ENCODE measurements at regions not wholly inside any gene's neighbourhood (a gene's known extent, or its start where the extent isn't known, plus 50 kb on each side); places are given as distances from the start of the nearest gene placed in this dataset.
A peak's percentile ranks its signal among the peaks of the same experiment; 100 is the strongest.
"Not testable (repeated sequence)": the region's sequence is repeated elsewhere in the genome, so short reads cannot be mapped to it uniquely, and the experiment has no call there.

DNA sequence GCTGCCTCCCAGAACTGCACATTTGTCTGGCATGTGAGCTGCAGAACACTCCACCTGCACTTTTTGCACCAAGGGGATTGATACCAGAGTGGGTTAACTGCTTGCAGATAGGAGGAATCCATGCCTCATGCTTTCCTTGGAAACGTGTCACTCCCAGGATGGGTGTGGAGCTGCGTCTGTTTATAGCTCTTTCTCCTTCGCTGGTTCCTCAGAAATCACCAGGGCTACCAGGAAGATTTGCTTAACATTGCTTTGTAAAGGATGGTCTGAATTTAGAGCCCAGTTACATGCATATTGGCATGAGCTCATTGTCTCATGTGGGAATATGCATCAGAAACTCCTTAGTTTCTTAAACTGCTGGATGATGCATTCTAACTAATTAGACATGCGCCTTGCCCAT is 234.6 kb downstream of the GADD45G start:
- no peak for DNase-seq (ENCODE audit: low spot score)

DNA sequence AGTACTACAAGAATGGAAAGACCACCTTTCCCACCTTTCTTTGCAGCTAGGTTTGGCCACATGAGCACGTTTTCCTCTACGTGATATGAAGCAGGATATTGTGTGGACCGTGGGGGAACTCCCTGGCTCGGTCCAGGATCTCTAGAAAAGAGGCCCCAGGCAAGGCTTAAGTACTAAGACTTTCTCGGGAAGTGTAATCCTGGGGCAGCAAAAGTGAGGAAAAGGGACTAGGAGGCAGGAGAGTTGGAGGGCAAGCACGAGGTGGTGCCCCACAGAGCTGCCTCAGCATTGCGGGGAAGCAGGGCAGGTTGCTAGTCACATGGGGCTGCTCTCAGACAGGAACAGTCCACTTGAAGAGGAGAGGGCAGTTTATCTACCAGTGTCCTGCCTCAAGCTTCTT is 235.1 kb downstream of the GADD45G start:
- DNase-seq (ENCODE audit: low spot score): no peak

DNA sequence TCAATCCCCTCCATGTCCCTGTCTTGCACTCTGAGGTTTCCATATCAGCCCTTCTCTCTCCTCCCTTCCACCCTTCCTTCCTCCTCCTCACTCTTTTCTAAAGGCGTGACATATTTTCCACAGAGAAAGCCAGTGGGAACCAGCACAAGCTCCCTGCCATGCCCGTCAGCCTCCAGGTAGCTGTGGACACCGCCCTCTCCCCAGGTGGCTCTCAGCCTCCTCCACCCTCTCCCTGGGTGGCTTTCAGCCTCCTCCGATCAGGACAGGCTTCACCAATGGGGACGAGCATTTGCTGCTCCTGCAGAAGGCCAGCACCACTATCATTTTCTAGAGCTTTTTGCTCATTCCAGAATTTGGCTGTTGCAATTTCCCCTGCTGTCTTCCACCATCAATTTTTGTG is 236.6 kb downstream of the GADD45G start:
- no peak for DNase-seq (ENCODE audit: low spot score)

DNA sequence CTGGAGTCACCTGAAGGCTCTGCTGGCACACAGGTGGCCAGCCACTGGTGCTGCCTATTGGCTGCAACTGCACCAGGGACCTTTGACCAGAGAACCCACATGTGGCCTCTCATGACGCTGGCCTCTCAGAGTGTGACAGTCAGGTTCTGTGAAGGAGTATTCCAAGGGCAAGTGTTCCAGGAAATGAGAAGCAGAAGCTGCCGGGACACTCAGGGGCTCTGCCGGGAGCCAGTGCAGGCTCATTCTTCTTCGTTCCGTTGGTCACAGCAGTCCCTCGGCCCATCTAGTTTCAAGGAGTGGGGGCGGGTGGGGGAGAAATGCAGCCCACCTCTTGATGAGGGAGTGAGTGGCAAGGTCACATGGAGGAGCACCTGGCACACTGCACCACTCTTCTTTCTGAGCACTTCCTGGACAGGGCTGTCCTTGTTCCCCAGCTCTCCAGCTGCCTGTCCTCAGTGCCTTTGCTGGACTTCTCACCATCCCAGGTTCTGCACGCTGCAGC is 237.5 kb downstream of the GADD45G start:
- no peak for DNase-seq (ENCODE audit: low spot score)

DNA sequence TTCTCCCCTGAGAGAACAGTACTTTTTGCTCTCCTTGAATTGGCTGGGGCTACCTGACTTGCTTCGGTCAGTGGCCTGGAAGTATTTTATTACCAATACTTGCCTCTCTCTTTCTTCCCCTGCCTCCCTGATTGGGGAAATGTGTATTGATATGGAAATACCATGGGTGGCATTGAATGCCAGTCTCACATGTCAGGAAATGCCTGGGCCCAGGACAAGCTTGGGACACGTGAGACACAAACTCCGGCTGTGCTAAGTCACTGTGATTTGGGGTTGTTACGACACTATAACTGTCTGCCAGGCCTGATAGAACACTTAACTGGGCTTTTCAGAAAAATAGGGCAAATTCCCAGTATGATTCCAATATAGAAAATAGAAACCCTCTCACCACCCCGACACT is 238.3 kb downstream of the GADD45G start:
- no peak for DNase-seq (ENCODE audit: low spot score)

DNA sequence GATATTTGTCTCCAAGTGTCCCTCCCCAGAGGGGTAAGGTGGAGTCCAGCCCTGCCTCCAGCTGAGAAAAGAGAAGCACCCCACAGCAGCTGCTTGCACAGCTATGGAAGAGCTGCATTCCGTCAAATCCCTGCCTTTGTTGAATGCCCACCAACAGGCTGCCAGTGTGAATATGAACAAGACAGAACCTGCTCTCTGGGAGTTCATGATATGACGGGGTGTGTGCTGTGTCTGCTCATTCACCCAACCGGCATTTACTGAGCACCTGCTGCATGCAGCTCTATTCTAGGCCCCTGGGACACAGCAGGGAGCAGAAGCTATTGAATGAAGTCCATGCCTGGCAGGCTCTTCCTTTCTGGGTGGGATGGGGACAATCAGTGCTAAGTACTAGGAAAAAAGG is 238.8 kb downstream of the GADD45G start:
- no peak for DNase-seq (ENCODE audit: low spot score)

DNA sequence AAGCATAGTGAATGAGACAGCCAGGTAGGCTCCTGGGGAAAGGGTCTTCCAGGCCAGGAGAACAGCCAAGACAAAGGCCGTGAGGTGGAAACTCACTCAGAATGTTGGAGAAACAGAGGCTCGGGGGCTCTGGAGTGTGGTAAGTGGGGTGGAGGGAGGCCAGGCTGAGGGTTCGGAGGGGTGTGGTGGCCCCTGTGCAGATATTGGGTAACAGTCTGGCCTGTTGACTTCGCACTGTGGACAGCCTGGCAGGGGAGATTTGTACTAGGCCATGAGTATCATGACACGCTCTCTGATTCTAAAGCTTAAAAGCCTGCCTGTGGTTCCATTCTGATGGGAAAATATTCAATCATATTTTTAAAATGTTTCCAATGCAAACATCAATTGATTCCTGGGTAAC is 239.3 kb downstream of the GADD45G start:
- DNase-seq (ENCODE audit: low spot score): no peak

DNA sequence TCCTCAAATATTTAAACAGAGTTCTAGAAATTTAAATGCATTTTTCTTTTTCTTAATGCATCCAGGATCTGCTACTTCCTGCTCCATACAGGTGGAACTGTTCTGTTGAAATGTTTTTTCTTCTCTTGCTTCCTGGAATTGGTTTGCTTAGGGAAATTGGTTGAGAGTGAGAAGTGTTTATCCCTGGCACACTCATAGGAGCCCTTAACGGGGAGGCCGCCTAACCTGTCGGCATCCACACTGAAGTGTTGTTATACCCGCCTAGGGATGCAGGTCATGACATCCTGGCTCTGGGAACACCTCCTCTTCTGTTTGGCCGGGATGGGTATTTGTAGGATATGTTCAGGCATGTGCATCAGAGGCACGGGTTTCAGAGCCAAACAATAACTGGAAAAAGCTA is 239.7 kb downstream of the GADD45G start:
- no peak for DNase-seq (ENCODE audit: low spot score)

DNA sequence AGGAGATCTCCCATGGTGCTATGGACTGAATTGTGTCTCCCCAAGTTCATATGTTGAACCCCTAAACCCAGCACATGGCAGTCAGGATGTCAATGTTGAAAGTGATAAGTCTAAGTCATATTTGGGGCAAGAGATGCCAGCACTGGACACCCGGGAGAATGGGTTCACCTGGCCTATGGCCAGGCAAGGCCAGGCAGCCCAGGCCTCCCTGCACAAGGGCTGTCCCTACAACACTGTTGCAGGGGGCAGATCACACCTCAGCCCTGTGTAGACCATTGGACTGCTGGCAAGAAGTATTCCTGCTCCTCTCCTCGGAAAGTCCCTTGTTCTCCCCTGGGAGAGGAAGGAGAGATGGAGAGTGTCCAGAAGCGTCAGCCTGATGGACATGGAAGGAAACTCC is 240.5 kb downstream of the GADD45G start:
- no peak for DNase-seq (ENCODE audit: low spot score)

DNA sequence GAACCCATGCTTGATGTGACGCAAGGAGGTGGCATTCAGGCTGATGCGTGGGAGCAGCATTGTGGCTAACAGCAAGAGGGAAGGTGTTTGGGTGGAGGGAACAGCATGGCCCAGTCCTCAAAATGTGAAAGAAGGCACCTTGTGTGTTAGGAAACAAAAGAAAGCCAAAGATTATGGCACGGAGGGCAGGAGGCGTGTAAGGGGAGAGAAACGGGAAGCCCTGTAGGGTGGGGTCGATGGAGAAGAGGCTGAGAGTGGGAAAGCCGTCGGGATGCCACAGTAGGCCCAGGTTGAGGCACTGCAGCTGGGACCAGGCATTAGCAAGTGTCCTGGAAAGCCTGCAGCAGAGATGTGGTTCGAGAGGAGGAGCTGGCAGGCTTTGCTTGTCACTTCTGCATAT is 241.1 kb downstream of the GADD45G start:
- no peak for DNase-seq (ENCODE audit: low spot score)

DNA sequence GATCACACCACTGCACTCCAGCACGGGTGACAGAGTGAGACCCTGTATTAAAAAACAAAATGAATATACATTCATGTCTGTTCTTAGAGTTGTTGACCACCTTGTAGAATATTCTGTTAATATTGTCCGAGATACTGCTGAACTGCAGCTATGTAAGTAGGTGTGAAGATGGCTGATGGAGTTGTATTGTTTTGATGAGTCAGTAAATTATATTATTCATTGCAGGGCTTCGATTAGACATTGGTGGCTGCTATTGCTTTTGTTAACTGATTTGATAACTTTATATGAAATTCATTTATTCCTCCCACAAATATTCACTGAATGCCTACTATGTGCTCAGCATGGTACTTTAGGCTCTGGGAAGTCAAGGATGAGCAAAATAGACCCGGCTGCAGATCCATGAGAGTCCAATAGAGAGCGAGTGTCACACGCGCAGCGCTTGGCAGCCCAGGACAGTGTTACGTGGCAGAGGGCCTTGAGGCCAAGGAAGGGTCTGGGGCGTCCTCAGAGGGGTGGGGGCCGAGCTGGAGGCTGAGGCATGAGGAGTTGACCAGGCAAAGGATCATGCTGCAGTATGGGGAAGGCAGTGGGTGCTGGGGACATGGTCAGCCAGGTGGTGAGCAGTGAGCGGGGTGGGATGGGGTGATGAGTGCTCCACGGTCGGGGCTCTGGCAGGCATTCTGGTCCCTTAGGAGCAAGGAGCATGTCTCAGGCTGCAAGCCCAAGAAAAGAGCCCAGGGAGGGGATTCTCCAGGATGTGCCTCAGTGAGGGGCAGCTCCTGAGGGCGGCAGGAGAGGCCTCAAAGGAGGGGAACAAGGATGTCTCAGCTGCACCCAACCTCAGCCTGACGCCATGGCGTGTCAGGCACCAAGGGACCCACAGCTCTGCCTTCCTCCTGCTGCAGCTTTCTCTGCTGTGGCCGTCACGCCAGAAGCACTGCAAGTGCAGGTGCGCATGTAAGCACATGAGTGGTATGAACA is 243.5 kb downstream of the GADD45G start:
- DNase-seq (ENCODE audit: low spot score): no peak

DNA sequence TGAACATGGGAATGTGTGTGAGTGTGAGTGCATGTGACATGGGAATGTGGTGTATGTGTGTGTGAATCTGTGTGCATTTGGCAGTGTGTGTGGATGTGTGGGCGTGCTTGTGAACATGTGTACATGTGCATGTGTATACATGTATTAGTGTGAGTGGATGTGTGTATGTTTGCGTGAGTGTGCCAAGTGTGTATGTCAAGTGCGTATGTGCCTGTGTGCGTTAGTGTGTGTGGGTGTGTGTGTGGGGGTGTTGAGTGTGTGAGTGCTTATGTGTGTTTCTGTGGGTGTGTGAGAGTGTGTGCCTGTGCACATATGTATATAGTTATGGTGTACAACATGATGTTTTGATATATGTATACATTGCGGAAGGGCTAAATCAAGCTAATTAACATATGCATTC is 244.3 kb downstream of the GADD45G start:
- no peak for DNase-seq (ENCODE audit: low spot score)

DNA sequence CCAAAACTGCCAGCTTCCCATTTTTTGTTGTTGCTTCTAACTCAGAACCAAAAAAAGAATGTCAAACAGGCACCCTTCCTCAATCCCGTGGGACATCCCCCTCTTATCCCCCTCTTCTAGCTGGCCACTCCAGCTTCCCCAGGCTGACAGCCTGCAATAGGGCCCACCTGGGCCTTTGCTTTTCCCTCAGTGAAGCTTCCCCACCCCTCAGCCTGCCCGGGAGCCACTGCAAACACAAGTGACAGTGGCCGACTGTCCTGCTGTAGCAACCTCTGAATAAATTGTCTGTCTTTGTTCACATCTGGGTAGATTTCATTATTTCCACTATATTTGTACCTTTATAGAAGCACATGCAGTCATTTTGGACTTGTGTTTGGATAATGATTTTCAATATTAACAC is 245.3 kb downstream of the GADD45G start:
- DNase-seq (ENCODE audit: low spot score): no peak

DNA sequence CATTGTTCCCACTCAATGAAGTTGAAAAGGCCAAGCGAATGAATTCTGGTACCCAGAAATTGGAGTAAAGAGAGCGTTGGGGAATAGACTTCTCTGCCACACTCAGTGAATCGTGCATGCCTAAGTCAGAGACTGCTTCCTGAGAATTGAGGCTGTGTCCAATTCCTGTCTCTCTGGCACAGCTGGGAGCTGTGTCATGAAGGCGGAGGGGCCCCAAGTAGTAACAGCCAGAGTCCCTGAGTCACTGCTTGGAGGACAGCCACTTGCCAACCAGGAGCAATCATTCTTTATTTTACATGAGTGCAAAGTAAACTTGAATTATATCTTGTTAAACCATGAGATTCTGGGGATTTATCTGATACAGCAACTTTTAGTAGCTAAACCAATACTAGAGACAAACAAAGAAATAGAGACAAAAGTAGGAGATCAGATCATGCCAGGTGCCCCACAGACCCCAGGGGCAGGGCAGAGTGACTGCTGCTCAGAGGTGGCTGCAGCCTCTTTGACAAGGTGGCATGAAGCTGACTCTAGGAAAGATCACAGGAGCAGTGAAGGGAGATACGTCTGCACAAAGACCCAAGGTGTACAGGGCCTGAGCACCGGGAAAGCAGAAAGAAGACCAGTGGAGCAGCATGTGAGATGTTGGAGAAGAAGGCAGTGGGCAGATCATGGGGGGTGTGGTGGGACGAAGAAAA is 246.0 kb downstream of the GADD45G start:
- peak; percentile 37 for DNase-seq (ENCODE audit: low spot score)

DNA sequence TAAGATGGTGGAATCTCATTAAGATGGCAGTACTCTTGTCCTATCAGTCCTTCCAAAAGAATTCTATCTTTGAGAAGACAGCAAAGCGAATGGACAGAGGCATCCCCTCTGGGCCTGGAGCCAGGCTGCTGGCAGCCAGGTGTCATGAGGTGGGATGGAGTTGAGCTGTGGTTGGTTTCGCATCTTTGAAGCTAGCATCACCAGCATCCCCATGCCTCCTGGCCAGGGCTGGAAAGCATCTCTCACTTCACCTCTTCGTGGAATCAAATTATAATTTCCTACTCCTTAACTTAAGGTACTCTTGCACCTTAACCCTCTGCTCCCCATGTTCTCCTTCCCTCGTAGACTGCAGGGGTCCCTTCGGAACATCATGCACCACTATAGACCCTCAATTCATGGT is 248.3 kb downstream of the GADD45G start:
- DNase-seq (ENCODE audit: low spot score): no peak

DNA sequence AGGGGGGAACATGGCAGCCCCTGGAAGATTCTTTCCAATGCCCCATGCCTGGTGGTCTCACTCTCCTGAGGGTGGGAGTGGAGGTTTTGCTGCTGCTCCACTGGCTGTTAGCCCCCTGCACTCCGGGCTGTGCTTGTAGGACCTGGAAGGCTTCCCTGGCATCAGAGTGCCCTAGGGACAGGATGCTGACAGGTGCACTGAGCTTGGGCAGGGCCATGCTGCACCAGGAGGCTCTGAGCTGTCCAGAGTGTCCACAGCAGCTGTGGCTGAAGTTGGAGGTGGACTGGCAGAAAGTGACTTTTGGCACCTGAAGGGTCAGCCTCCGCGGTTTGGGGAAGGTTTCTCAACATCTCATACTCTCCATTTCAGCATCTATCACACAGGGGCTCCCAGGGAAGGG is 249.1 kb downstream of the GADD45G start:
- no peak for DNase-seq (ENCODE audit: low spot score)

DNA sequence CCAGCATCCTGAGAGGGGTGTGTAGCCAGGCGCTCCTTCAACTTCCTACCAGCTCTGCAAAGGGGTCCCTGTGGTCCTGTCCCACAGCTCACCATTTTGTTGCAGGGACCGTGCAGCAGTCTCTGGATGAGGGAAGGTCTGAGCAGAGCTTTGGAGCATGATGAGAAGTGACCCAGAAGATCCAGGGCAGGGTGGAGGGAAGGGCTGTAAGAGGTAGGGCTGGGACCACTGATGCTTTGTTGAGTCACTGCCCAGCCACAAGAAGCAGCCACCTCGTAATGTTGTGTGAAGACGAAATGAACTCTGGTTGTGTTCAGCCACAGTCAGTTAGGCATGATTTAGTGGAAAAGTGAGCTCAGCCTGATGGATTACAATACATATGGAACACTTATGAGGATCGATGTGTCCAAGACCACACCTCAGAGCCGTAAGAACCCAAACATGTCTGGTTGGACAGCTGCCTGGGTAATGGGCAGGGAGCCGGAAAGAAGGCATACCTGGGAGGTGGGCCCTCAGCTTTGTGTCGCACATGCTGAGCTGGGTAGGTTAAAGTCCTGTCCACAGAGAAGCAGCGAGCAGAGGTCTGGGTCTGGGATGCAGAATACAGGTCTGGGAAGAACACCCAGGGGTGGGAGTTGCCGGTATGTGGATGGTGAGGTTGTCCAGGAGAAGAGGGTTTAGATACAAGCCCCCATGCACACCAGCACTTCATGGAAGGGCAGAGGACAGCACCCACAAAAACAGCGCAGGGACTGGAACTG is 250.1 kb downstream of the GADD45G start:
- DNase-seq (ENCODE audit: low spot score): no peak

DNA sequence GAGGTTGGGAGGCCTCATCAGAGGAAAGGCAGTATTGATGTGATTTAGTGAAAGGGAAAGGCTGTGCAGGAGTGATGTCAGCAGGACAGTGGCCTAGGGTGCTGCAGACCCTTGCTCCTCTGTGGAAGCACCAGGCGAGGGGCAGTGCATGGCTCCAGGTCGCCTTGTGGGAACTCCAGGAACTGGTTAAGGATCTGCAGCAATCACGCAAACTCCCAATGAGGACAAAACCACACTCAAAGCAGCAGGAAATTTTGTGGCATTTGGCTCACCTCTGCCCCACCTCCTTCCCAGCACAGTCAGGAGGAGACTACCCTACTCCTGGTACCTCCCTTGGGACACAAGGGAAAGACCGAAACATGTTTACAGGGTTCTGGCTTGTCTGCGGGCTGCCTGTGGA is 251.5 kb downstream of the GADD45G start:
- not testable (repeated sequence) for DNase-seq (ENCODE audit: low spot score)

DNA sequence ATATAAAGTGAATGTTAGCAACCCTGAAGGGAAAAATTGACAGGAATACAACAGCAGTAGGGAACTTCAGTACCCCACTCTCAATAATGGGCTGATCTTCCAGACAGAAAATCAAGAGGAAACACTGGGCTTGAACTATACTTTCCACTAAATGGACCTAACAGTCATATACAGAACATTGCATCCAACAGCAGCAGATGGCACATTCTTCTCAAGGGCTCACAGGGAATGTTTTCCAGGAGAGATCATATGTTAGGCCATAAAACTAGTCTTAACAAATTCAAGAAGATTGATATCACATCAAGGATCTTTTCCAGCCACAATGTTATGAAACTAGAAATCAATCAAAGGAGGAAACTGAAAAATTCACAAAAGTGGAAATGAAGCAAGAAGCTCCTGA is 252.1 kb downstream of the GADD45G start:
- DNase-seq (ENCODE audit: low spot score): not testable (repeated sequence)

DNA sequence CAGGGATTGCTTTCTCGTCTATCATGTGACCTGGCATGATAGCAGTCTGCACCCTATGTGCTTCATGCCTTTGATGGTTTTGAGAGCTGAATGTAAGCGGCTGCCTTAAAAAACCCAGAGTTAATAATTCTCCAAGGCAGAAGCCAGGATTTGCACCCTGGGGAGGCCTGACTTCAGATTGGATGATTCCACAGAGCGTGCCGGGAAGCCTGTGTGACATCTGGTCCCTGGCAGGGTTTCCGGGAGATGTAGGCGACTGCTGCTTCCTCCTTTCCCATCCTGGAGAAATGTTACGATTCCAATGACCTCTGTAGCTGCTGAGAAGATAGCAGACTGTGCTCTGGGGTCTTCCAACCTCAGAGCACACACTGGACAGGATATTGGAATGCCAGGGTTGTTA is 255.0 kb downstream of the GADD45G start:
- DNase-seq (ENCODE audit: low spot score): not testable (repeated sequence)

DNA sequence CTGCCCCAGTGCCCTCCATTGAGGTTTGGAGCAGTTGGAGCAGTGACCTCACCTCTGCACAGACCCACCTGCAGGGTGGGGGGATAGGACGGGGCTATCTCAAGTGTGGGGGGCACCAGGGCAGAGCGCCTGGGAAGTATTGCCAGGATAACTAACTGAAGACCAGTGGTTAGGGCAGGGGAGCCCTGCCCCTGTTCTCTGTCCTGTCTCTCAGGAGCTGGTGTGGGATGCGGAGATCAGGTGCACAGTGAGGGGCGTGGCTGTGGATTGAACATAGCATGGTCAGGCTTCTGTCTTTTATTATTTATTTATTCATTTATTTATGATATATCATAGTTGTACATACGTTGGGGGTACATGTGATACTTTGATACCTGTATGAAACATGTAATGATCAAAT is 256.6 kb downstream of the GADD45G start:
- DNase-seq (ENCODE audit: low spot score): not testable (repeated sequence)

DNA sequence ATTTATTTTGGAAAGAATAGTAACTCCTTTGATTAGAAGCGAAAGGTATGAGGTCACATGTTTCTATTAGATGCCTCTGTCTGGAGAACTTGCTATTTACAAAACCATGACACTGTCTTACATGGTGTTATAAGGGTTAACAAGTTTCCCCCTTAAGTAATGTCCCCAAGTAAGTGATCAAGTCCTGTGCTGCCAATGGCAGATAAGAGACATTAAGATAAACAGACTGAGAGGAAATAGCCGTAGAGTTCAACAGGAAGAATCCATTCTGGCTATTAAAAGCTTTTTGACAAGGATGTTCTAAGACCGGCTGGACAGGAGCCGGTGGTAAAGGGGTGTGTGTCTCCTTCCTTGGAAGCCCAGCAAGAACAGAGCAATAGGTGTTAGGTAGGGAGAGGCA is 257.5 kb downstream of the GADD45G start:
- DNase-seq (ENCODE audit: low spot score): no peak
